HG02938 (cell line): ENCODE measurements at regions not wholly inside any gene's neighbourhood (a gene's known extent, or its start where the extent isn't known, plus 50 kb on each side); places are given as distances from the start of the nearest gene placed in this dataset.
"Not testable (repeated sequence)": the region's sequence is repeated elsewhere in the genome, so short reads cannot be mapped to it uniquely, and the experiment has no call there.

Source experiments
- ATAC-seq: cut with Tn5 transposase; IDR thresholded peaks from one replicate; pipeline ENCODE4 v1.9.1; 2021; ENCODE audit warnings: mild to moderate bottlenecking, moderate library complexity; ENCODE audit not compliant: unreplicated experiment

DNA sequence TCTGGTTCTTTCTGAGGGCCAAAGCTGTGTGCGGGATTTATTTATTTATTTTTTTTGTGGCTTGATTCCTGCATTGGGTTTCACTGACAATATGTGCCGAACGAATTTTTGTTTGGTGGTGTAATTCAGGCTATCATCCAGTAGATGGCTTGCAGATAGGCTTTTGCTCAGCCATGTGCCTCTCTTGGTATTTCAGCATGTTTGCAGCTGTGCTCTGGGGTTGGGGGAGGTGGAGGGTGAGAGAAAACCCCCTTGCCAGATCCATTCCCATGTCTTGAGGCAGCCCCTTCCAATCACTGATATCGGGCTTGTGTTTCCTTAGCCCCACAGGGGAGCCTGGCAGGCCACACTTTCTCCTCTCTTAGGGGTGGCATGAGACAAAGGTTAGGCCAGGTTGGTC lies 302.4 kb downstream of the PTGER3 start:
- no peak for ATAC-seq

DNA sequence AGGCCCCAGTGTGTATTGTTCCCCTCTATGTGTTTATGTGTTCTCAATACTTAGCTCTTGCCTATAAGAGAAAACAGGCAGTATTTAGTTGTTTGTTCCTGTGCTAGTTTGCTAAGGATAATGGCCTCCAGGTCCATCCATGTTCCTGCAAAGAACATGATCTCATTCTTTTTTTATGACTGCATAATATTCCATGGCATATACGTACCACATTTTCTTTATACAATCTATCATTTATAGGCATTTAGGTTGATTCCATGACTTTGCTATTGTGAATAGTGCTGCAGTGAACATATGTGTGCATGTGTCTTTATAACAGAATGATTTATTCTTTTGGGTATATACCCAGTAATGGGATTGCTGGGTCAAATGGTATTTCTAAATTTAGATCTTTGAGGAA lies 301.6 kb downstream of the PTGER3 start:
- ATAC-seq = not testable (repeated sequence)

DNA sequence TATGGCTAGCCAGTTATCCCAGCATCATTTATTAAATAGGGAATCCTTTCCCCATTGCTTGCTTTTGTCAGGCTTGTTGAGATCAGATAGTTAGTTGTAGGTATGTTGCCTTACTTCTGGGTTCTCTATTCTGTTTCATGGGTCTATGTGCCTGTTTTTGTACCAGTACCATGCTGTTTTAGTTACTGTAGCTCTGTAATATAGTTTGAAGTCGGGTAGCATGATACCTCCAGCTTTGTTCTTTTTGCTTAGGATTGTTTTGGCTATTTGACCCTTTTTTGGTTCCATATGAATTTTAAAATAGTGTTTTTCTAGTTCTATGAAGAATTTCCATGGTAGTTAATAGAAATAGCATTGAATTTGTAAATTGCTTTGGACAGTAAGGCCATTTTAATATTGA lies 300.5 kb downstream of the PTGER3 start:
- not testable (repeated sequence) for ATAC-seq

DNA sequence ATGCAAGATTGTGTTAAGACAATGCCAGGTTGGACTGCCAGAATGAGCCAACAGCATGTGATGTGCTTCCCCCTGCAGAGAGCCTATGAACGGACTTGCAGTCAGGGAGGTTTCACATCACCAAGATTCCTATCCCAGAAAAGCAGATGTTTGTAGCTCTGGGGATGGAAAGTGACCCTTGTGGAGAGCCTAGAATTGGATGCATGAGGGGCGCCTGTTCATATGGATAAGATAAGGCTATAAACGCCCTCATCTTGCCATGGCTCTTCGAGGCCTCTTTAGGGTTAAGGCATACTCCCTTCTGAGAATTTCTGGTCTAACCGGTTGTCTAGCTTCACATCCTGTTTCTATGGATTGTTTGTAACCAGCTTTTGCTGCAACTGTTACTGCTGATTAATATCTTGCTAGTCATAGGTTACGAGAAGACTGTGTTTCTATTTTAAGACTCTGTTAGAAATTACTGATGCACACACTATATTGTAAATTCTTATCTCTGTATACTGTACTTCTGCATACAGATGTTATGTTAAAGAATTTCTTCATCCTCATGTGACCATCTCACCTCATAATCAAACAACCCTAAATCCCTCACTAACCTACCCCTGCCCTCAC lies 295.8 kb downstream of the PTGER3 start:
- ATAC-seq = not testable (repeated sequence)

DNA sequence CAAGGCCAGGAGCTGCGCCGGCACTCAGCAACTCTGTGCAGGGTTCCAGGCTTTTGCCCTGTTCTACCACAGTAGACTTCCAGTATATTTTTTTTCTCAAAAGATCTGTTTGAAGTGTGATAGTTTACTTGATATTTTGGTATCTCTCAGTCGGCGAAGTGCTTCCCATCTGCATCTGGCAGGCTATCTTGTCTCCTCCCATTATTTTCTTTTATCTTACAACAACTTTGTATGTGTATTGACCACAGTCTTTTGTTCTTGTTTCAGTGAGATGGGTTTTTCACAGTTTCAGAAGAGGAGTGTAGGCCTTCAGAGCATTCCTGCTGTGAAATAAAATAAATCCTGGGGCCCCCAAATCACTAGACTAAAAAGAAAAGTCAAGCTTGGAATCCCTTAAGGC lies 292.9 kb downstream of the PTGER3 start:
- no peak for ATAC-seq

DNA sequence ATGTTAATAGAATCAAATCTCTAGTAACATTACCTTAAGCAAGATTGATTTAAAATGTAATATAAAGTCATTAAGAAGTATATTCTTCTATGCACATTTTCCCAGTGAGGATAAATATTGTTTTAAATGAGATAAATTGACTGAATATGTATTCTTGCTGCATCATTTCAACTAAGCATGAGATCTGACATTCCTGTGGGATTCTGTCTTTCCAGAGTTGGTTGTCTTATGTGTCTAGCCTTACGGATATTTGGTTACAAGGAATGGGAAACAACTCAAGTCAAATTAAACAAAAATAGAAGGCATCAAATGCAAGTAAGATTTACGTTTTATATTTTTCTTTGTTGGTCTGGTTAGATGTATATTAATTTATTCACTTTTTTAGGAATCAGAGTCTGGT lies 287.5 kb downstream of the PTGER3 start:
- ATAC-seq = no peak

DNA sequence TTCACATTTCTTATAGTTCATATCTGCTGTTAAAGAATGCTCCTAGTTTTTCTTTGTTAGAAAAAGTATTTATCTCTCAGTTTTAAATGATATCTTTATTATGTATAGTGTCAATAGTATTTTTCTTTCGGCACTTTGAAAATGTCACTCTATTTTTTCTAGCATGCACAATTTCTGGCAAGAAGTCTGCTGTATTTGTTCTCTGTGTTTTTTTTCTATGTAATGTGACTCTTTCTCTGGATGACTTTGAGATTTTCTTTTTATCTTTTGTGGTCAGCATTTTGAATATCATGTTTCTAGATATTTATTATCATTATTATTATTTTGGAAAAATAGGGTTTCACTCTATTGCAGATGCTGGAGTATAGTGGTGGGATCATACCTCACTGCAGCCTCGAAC lies 285.2 kb downstream of the PTGER3 start:
- no peak for ATAC-seq

DNA sequence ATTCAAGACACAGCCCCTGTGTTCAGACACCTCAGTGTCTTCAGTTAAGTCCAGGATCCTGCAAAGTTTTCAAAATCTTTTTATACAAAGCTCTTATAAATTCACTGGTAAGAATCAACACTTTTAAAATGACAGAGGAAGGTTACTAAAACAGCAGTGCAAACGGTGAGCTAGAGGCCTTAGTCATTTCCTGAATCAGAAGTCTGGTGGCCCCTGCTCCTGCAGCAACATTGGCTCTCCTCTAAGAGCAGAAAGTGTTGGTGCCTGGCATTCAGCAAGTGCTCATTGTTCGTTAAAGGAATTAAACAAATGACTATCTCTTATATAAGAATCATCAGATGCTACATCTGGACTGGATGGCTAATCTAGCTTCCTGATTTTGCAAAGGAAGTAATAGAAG lies 282.9 kb downstream of the PTGER3 start:
- ATAC-seq = no peak

DNA sequence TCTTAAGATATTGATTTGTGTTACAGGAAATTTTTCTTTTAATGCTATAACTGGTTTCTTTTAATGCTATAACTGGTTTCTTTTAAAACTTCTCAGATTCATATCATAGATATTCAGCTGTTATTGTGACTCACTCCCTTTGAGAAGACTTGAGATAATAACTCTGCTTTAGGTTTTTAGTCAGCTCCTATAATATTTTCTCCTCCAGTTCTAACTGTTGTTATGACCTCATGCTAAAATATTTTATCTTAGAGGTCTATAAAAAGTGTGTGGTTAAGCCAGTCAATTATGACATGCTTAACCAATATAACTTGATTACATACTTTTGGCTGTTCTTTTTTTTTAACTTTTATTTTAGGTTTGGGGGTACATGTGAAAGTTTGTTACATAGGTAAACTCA lies 280.2 kb downstream of the PTGER3 start:
- ATAC-seq = no peak

DNA sequence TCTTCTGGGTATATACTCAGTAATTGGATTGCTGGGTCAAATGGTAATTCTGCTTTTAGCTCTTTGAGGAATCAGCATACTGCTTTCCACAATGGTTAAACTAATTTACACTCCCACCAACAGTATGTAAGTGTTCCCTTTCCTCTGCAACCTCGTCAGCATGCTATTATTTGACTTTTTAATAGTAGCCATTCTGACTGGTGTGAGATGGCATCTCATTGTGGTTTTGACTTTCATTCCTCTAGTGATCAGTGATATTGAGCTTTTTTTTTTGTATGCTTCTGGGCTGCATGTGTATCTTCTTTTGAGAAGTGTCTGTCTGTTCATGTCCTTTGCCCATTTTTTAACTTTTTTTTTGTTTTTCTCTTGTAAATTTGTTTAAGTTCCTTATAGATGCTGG lies 279.4 kb downstream of the PTGER3 start:
- ATAC-seq = no peak

DNA sequence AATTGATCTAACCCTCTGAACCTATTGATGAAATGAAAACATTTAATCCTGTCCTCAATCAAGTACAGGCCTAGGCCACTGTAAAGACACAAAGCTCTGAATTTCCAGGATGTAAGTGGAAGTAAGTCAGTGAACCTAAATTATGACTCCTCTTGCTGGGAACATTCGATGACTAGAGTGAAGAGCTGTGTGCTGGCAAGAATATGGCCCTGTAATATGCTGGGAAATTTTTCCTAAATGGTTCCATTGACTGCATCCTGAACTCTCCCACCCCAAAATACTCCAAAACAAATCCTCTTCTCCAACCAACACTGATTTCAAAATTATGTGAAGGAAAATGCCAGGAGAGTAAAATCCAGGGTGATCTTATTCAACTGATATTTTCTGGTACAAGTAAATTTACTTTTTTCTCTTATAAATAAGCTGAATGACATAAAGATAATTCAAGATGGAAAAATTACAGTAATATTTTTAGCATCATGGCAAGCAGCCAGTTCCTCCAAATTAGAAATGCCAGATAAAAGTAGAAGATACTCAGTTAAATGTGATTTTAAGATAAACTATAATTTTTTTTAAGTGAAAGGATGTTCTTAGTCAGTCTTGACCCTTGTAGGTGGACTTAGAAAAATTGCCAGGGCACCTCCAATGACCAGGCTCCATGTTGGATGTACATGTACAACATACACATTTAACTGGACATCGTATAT lies 269.4 kb downstream of the PTGER3 start:
- no peak for ATAC-seq

DNA sequence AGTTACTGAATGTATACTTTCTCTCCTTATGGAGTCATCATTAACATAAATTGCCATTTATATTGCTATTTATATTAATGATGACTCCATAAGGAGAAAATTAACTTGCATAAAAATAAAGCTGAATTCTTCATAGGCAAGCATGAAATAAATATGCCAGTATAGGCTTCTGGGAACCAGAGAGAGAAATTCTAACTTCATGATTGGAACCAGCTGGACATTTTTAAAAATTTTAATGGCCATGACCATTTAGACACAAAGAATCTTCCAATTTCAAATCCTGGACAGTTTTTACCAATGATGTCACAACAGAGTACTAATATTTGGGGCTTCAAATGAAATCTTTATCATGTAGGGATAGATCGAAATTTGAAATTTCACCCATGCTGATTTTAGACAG lies 268.7 kb downstream of the PTGER3 start:
- no peak for ATAC-seq

DNA sequence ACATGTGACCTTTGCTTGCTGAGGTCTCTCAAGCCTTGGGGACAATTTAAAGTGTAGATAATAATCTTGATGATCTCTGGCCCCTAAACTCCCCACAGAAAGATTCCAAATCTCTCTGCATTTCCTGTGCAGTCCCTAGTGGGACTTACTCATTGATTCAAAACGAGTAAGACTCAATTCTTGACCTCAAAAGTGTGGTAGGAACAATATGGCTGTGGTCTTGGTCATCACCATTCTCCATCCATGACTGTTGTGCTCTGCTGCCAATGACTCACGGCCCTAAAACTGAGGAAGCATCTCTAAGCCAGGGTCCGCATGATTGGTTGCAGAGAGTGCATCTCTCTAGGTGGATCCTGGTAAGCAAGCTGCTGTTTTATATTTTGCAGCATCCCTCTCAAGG lies 268.0 kb downstream of the PTGER3 start:
- no peak for ATAC-seq

DNA sequence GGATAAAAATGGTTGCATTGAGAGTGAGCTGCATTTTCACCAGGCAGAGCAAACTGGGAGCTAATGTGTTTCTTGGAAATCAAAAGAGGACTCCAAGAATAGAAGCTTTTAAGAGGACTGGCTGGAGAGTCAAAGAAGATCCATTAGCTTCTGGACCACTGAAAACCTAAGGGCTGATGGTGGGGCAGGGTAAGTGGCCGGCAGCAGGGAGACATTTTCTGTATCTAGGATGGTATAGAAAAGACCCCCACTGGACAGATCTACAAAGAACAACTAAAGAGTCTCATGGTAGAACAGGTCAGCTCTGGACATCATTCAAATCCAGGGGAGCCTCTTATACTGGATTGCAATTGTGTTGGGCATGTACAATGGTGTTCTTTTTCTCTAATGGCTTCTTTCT lies 262.3 kb downstream of the PTGER3 start:
- ATAC-seq = no peak

DNA sequence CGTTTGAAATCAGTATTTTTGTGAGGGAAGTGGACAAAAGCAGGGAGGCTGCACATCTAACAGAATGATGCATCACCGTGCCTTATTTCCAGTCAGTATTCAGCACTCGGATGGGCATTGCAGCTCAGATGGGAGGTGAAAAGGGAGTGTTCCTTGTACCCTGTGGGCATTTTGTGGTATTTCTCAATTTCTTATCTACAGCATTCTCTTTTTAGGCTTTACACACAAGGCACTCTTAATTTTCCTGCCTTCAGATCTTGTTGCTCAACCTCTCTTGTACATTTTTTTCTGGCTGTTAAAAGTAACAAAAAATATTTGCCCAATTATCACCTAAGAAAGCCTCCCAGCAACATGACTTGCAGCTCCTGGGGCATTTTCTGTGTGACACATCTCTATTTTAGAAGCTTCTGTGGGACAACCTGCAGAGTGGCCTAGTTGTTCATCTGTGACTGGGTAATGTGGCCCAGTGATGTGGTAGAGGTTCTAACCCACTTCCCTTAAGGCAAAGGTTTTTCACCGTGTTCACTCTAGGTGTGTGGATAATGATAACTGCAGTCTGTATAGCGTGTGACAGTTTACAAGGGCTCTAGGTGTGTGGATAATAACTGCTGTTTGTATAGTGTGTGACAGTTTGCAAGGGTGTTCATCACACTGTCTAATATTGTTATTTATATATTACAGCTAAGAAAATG lies 257.2 kb downstream of the PTGER3 start:
- no peak for ATAC-seq

DNA sequence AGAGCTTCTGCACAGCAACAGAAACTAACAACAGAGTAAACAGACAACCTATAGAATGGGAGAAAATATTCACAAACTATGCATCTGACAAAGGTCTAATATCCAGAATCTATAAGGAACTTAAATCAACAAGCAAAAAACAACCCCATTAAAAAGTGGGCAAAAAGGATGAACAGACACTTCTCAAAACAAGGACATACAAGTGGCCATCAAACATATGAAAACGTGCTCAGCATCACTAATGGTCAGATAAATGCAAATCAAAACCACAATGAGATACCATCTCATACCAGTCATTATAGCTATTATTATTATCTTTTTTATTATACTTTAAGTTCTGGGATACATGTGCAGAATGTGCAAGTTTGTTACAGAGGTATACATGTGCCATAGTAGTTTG lies 252.6 kb downstream of the PTGER3 start:
- not testable (repeated sequence) for ATAC-seq

DNA sequence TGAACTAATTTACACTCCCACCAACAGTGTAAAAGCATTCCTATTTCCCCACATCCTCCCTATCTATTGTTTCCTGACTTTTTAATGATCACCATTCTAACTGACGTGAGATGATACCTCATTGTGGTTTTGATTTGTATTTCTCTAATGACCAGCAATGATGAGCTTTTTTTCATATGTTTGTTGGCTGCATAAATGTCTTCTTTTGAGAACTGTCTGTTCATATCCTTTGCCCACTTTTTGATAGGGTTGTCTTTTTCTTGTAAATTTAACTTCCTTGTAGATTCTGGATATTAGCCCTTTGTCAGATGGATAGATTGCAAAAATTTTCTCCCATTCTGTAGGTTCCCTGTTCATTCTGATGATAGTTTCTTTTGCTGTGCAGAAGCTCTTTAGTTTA lies 251.3 kb downstream of the PTGER3 start:
- ATAC-seq = not testable (repeated sequence)

DNA sequence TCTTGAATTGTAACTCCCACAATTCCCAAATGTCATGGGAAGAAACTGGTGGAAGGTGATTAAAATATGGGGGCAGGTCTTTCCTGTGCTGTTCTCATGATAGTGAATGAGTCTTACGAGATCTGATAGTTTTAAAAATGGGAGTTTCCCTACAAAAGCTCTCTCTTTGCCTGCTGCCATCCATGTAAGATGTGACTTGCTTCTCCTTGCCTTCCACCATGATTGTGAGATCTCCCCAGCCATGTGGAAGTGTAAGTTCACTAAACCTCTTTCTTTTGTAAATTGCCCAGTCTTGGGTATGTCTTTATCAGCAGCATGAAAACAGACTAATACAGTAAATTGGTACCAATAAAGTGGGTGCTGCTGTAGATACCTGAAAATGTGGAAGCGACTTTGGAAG lies 245.0 kb downstream of the PTGER3 start:
- not testable (repeated sequence) for ATAC-seq

DNA sequence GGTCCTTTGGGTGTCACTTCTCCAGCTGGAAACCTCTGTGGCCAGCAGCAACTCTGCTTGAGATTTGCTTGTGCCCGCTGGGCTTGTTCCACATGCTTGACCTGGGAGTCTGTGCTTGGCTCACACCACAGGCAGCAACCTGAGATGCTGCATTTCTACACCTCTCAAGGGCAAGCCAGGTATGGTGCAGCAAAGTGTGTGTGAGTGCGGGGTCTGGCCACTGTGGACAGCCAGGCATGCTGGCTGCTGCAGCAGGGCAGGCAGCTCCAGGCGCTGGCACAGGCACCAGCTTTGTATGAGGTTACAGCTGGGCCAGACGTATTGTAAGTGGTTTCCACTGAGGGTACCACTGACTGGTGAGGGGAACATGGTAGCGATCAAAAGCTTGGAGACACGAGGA lies 242.0 kb downstream of the PTGER3 start:
- ATAC-seq = no peak

DNA sequence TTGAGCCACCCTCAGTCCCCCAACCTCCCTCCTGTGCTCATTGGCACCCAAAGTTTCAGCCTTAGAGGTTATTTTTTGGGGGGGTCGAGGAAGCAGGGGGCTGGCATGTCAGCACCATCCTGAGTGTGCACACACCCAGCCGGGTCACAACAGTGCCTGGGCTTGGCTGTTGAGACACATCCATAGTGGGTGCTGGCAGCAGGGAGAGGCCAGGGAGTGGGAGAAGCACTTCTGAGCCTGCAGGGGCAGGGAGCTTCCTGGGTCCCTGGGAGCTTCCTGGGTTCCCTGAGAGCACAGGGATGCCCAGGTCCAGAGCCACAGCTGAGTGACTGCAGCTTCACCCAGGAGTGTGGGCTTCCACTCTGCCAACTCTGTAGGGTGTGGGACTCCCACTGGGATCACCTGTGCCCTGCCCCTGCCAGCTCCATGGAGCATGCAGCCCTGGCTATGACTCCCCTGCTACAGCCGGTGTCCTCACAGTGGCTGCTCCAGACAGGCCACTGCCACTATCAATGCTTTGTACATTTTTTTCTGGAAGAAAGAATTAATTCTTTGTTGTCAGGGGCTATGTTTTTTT lies 240.4 kb downstream of the PTGER3 start:
- no peak for ATAC-seq

DNA sequence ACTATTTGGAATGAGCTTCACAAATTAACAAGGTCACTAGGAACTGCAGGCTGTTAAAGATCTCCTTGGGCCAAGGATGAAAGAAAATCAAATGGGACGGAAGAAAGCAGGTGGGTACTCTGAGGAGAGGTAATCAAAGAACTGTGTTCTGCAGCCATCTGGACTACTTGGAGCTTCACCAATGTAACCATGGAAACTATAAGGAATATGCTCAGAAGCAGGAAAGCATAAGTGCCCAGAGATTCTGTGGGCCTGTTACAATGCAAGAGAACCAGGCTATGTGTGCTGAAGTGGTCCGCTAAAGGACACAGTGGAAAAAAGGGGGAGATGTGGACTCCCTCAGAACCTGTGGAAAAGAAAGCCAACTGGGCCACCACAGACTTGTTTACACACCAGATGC lies 238.5 kb downstream of the PTGER3 start:
- no peak for ATAC-seq

DNA sequence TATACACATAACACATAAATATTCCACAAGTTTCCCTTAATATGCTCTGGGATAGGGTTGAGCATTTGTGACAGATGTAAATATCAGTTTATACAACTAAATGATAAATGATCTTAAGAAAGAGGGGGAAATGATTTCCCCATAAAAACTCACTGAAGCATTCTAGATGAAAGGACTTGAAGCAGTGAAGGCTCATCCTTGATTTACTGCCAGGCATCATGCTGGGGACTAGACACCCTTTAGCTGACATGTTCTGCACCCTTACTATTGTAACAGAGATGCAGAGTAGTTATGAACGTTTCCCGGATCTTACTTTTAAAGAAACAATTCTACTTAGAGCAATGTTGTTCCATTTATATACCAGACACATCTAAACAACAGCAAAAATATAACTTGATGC lies 235.8 kb downstream of the PTGER3 start:
- ATAC-seq = no peak
